Adrenal gland (tissue), 9 donors: ENCODE measurements at regions not wholly inside any gene's neighbourhood (a gene's known extent, or its start where the extent isn't known, plus 50 kb on each side); places are given as distances from the start of the nearest gene placed in this dataset.
"Not testable (repeated sequence)": the region's sequence is repeated elsewhere in the genome, so short reads cannot be mapped to it uniquely, and the experiment has no call there.

Source experiments
- DNase-seq, 7 donors: peaks; one replicate each; pipeline ENCODE4 v3.0.0-alpha.2; 2019 to 2020
- H3K27ac ChIP-seq, 5 donors: fragments of 200-600 bp; sonication (generic) in 4 of 5; 1 replicate in 3 of 5; 2 replicates in 2 of 5; pipeline versions ENCODE4 v1.5.1 to v1.8.0; 2016 to 2020; ENCODE audit warnings: mild to moderate bottlenecking in 1 of 5
- H3K27me3 ChIP-seq: fragments of 200-600 bp; 2 replicates; pipeline ENCODE4 v1.8.0; 2021
- H3K36me3 ChIP-seq, 2 donors: fragments of 200-600 bp; replicated peaks in 1 of 2; 1 replicate in 1 of 2; 2 replicates in 1 of 2; pipeline versions ENCODE4 v1.5.1 to v1.8.0; 2018 to 2022
- H3K4me1 ChIP-seq, 2 donors: fragments of 200-600 bp; replicated peaks in 1 of 2; 1 replicate in 1 of 2; 2 replicates in 1 of 2; pipeline versions ENCODE4 v1.5.1 to v1.8.0; 2018 to 2021
- H3K4me3 ChIP-seq, 4 donors: fragments of 200-600 bp; sonication (generic) in 3 of 4; one replicate each; pipeline ENCODE4 v1.5.1; 2016 to 2018
- H3K9me3 ChIP-seq, 3 donors: fragments of 200-600 bp; sonication (generic) in 1 of 3; replicated peaks in 1 of 3; 1 replicate in 2 of 3; 2 replicates in 1 of 3; pipeline versions ENCODE4 v1.5.1 to v1.8.0; 2016 to 2021
- CTCF ChIP-seq, 6 experiments: fragments of 450-650 bp in 4 of 6; fragments of 200-600 bp in 2 of 6; sonication (generic) in 1 of 6; IDR thresholded peaks; 1 replicate in 5 of 6; 2 replicates in 1 of 6; pipeline versions ENCODE4 v1.5.1 to v1.8.0; 2016 to 2021; ENCODE audit warnings: antibody characterized with exemption in 6 of 6, mild to moderate bottlenecking in 2 of 6, moderate library complexity in 1 of 6
- POLR2A ChIP-seq, 2 donors: fragments of 450-650 bp; IDR thresholded peaks; one replicate each; pipeline ENCODE4 v1.6.1; 2017; ENCODE audit warnings: antibody characterized with exemption in 2 of 2, mild to moderate bottlenecking in 2 of 2, moderate library complexity in 1 of 2
- WGBS, 4 donors: extraction: QIAGEN DNeasy Blood & Tissue Kit in 2 of 4; methylation state at CpG; one replicate each; pipeline versions ENCODE4 v1.1.5 to v1.1.7; 2013 to 2017; 5-methylcytosine and 5-hydroxymethylcytosine counted together
- intact Hi-C, 2 donors: fragments of 100-400 bp; cut with DNase I; formaldehyde crosslinking; loops; one replicate each; pipeline versions ENCODE4 v1.14.1 to v1.15.0; 2022 to 2023
- donor health status: healthy with polysubstance abuse.
- donor health status: Bipolar disorder and iron deficiency.
- donor health status: DM: yes; HTN: yes; CAD: no.
- donor health status: DM: no; HTN: no; CAD: no.
- donor health status: DM: no; HTN: no; CAD: no.

GRCh38 chr13:76271728-76272232 lies 614.4 kb downstream of the KCTD12 start:
- Histone ChIP-seq H3K27ac (no peak overlapping the region), H3K27me3 (no peaks in the 10 kb centered on the region), H3K4me1 (no peaks in the 10 kb centered on the region), H3K9me3 (no peaks in the 10 kb centered on the region), H3K4me3 (no peak overlapping the region), H3K36me3 (no peaks in the 10 kb centered on the region)
- no peak for TF ChIP-seq CTCF (IDR thresholded peaks at IDR 0.05)
- no peak for TF ChIP-seq POLR2A (IDR thresholded peaks at IDR 0.05)
- intact Hi-C loops, result no loop called here
- DNase-seq, result no peak
- WGBS, 4 donors, result 70 to 89% (median 79%) methylated on average over 1 to 2 of the region's 2 CpGs

DNA sequence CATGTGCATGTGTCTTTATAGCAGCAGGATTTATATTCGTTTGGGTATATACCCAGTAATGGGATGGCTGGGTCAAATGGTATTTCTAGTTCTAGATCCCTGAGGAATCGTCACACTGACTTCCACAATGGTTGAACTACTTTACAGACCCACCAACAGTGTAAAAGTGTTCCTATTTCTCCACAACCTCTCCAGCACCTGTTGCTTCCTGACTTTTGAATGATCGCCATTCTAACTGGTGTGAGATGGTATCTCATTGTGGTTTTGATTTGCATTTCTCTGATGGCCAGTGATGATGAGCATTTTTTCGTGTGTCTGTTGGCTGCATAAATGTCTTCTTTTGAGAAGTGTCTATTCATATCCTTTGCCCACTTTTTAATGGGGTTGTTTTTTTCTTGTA lies 617.9 kb downstream of the KCTD12 start:
- H3K27me3 ChIP-seq, H3K4me3 ChIP-seq, H3K27ac ChIP-seq, intact Hi-C loops, DNase-seq, H3K9me3 ChIP-seq, H3K36me3 ChIP-seq, H3K4me1 ChIP-seq: not testable (repeated sequence)
- WGBS, 4 donors, result 73 to 94% (median 87%) methylated on average over 4 of the region's 4 CpGs

- DNase-seq, result no peak
- Histone ChIP-seq H3K9me3 (no peaks in the 10 kb centered on the region), H3K36me3 (no peaks in the 10 kb centered on the region), H3K4me1 (no peaks in the 10 kb centered on the region), H3K4me3 (no peak overlapping the region), H3K27me3 (no peaks in the 10 kb centered on the region), H3K27ac (no peak overlapping the region)
- no peak for TF ChIP-seq CTCF (IDR thresholded peaks at IDR 0.05)
- TF ChIP-seq POLR2A (IDR thresholded peaks at IDR 0.05), result no peak
- WGBS, 4 donors, result 61 to 67% (median 62%) methylated on average over 3 of the region's 3 CpGs
- intact Hi-C loops, result no loop called here
Observed at GRCh38 chr13:76267216-76267615, 619.0 kb downstream of the KCTD12 start.

DNA sequence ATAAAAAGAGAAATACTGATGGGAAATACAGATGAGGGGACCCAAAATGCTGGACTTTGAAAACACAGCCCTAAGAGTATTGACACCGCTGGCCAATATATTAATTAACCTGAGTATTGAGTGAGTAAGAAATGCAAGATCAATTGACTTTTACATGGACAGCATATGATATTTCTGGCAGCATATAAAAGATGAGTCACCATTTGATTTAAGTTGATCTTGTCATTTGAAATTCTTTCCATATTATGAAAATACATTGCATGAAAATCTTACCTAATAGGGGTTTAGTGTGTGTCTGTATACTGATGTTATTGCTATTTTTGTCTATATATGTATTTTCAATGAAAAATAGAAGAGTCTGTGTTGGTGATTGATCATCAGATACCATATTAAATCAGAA lies 619.6 kb downstream of the KCTD12 start:
- Histone ChIP-seq H3K4me3 (no peak overlapping the region), H3K4me1 (no peaks in the 10 kb centered on the region), H3K27me3 (no peaks in the 10 kb centered on the region), H3K36me3 (no peaks in the 10 kb centered on the region), H3K9me3 (no peaks in the 10 kb centered on the region), H3K27ac (no peak overlapping the region)
- no peak for DNase-seq
- TF ChIP-seq CTCF (IDR thresholded peaks at IDR 0.05) (no peak), POLR2A (IDR thresholded peaks at IDR 0.05) (no peak)
- intact Hi-C loops, result no loop called here
- WGBS, 4 donors, result 47 to 92% (median 84%) methylated on average over 1 of the region's 1 CpG

- H3K27ac ChIP-seq, result no peak overlapping the region
- H3K36me3 ChIP-seq, result no peaks in the 10 kb centered on the region
- no peaks in the 10 kb centered on the region for H3K4me1 ChIP-seq
- TF ChIP-seq POLR2A (IDR thresholded peaks at IDR 0.05) (no peak), CTCF (IDR thresholded peaks at IDR 0.05) (no peak)
- H3K4me3 ChIP-seq, result no peak overlapping the region
- no peaks in the 10 kb centered on the region for H3K27me3 ChIP-seq
- intact Hi-C loops, result no loop called here
- 46 to 63% (median 50%) methylated on average over 2 of the region's 2 CpGs for WGBS, 4 donors
- no peak for DNase-seq
- no peaks in the 10 kb centered on the region for H3K9me3 ChIP-seq
Observed at GRCh38 chr13:76250211-76250610, 614.1 kb downstream of the LMO7 start.
